ENCODE measurements at regions not wholly inside any gene's neighbourhood (a gene's known extent, or its start where the extent isn't known, plus 50 kb on each side); places are given as distances from the start of the nearest gene placed in this dataset.

GRCh38 chr1:214967865-214968575 is 114.5 kb upstream of the KCNK2 start:
- Histone ChIP-seq H3K27ac (ENCODE audit: low read depth, low read length) (no peak overlapping the region), H3K4me1 (ENCODE audit: control insufficient read depth, insufficient read depth, low read length) (no peaks in the 10 kb centered on the region), H3K9me3 (ENCODE audit: control insufficient read depth, insufficient read depth, low read length) (no peaks in the 10 kb centered on the region), H3K27me3 (ENCODE audit: control insufficient read depth, insufficient read depth, low read length) (no peaks in the 10 kb centered on the region), H3K4me3 (ENCODE audit: low read depth, low read length) (no peak overlapping the region), H3K36me3 (ENCODE audit: control insufficient read depth, insufficient read depth, low read length) (no peaks in the 10 kb centered on the region)
- DNase-seq (ENCODE audit: low read depth in 4 of 6, low spot score in 6 of 6), result no peak
- no CpG with 5 or more reads among the region's 5 CpGs for WGBS (ENCODE audit: insufficient coverage)

DNA sequence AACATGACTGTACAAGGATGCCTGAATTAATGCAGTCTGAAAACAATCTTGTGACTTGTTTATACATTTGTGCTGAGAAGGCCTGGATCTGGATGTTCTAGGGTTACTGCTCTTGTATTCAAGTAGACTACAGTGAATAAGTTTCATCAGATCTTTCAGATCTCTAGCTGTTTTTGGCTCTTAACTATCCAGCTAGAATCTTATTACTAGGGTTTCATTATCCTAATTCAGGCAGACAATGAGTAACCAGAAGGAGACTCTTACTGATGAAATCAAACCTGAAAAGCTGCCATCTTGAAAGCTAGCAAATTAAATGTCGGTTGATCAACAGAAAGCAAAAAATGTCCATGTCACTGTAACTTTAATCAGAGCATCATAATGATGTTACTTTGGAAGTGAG is 112.5 kb upstream of the KCNK2 start:
- no peak for DNase-seq (ENCODE audit: low read depth in 4 of 6, low spot score in 6 of 6)
- WGBS (ENCODE audit: insufficient coverage), result no CpG with 5 or more reads among the region's 1 CpG
- H3K9me3 ChIP-seq (ENCODE audit: control insufficient read depth, insufficient read depth, low read length), result no peaks in the 10 kb centered on the region
- H3K4me3 ChIP-seq (ENCODE audit: low read depth, low read length), result no peak overlapping the region
- H3K36me3 ChIP-seq (ENCODE audit: control insufficient read depth, insufficient read depth, low read length), result no peaks in the 10 kb centered on the region
- no peak overlapping the region for H3K27ac ChIP-seq (ENCODE audit: low read depth, low read length)
- no peaks in the 10 kb centered on the region for H3K27me3 ChIP-seq (ENCODE audit: control insufficient read depth, insufficient read depth, low read length)
- H3K4me1 ChIP-seq (ENCODE audit: control insufficient read depth, insufficient read depth, low read length), result no peaks in the 10 kb centered on the region

- Histone ChIP-seq H3K27me3 (ENCODE audit: control insufficient read depth, insufficient read depth, low read length) (no peaks in the 10 kb centered on the region), H3K4me1 (ENCODE audit: control insufficient read depth, insufficient read depth, low read length) (no peaks in the 10 kb centered on the region), H3K27ac (ENCODE audit: low read depth, low read length) (no peak overlapping the region), H3K4me3 (ENCODE audit: low read depth, low read length) (no peak overlapping the region), H3K9me3 (ENCODE audit: control insufficient read depth, insufficient read depth, low read length) (no peaks in the 10 kb centered on the region), H3K36me3 (ENCODE audit: control insufficient read depth, insufficient read depth, low read length) (no peaks in the 10 kb centered on the region)
- no peak for DNase-seq (ENCODE audit: low read depth in 4 of 6, low spot score in 6 of 6)
- 100% methylated on average over 1 of the region's 2 CpGs for WGBS (ENCODE audit: insufficient coverage)
Measured at GRCh38 chr1:214971071-214971470, 111.5 kb upstream of the KCNK2 start.

DNA sequence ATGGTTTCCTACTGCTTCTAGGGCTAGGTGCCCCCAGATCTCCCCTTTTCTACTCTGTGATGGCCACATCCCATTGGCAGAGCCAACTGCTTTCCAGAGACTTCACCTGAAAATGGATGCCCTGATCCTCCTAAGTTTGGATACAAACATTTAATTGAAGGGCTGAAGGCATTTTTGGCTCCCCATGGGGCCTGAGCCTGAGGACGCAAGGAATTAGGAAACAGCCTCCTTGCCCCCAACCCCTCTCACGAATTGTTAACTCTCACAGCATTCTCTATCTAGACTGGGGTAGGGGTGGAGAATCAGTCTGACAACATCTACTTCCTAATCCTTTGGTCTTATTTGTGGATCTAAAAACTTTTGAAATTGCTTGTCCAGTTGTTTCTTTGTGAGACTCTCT is 108.5 kb upstream of the KCNK2 start:
- WGBS (ENCODE audit: insufficient coverage), result no CpG with 5 or more reads among the region's 2 CpGs
- H3K4me3 ChIP-seq (ENCODE audit: low read depth, low read length), result no peak overlapping the region
- H3K4me1 ChIP-seq (ENCODE audit: control insufficient read depth, insufficient read depth, low read length), result no peaks in the 10 kb centered on the region
- no peaks in the 10 kb centered on the region for H3K36me3 ChIP-seq (ENCODE audit: control insufficient read depth, insufficient read depth, low read length)
- H3K27me3 ChIP-seq (ENCODE audit: control insufficient read depth, insufficient read depth, low read length), result no peaks in the 10 kb centered on the region
- H3K9me3 ChIP-seq (ENCODE audit: control insufficient read depth, insufficient read depth, low read length), result no peaks in the 10 kb centered on the region
- no peak overlapping the region for H3K27ac ChIP-seq (ENCODE audit: low read depth, low read length)
- DNase-seq (ENCODE audit: low read depth in 4 of 6, low spot score in 6 of 6), result no peak

GRCh38 chr1:214976665-214977064 is 105.9 kb upstream of the KCNK2 start:
- WGBS (ENCODE audit: insufficient coverage), result 24% methylated on average over 4 of the region's 5 CpGs
- DNase-seq (ENCODE audit: low read depth in 4 of 6, low spot score in 6 of 6), result no peak
- H3K36me3 ChIP-seq (ENCODE audit: control insufficient read depth, insufficient read depth, low read length), result no peaks in the 10 kb centered on the region
- H3K27ac ChIP-seq (ENCODE audit: low read depth, low read length), result no peak overlapping the region
- no peak overlapping the region for H3K4me3 ChIP-seq (ENCODE audit: low read depth, low read length)
- H3K4me1 ChIP-seq (ENCODE audit: control insufficient read depth, insufficient read depth, low read length), result no peaks in the 10 kb centered on the region
- no peaks in the 10 kb centered on the region for H3K9me3 ChIP-seq (ENCODE audit: control insufficient read depth, insufficient read depth, low read length)
- H3K27me3 ChIP-seq (ENCODE audit: control insufficient read depth, insufficient read depth, low read length), result no peaks in the 10 kb centered on the region

DNA sequence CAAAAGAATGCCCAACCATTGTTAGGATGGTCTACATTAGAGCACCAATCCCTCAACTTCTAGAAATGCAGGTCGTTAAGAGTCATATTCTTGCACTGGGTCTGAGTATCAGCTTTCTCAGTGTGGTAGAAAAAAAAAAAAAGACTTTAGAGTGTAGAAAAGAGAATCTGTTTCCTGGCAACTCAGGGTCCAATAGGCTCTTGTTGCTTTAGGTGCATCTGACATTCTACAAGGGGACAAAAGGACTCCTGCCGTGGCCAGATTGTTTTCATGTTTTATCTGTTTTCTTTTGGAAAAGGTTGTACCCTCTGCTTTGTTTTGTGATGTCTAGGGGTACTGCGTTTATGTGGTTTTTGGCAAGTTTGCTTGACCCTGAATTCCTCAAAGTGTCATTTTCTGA is 105.4 kb upstream of the KCNK2 start:
- no peak overlapping the region for H3K4me3 ChIP-seq (ENCODE audit: low read depth, low read length)
- WGBS (ENCODE audit: insufficient coverage), result 10% methylated on average over 2 of the region's 3 CpGs
- DNase-seq (ENCODE audit: low read depth in 4 of 6, low spot score in 6 of 6), result peak in 4 of 6 donors; percentile 24 to 79 (median 40)

GRCh38 chr1:214977700-214978374 is 104.7 kb upstream of the KCNK2 start:
- DNase-seq (ENCODE audit: low read depth in 4 of 6, low spot score in 6 of 6), result peak in 1 of 6 donors; percentile 11
- WGBS (ENCODE audit: insufficient coverage), result no CpG with 5 or more reads among the region's 6 CpGs
- Histone ChIP-seq H3K4me3 (ENCODE audit: low read depth, low read length) (no peak overlapping the region), H3K4me1 (ENCODE audit: control insufficient read depth, insufficient read depth, low read length) (no peaks in the 10 kb centered on the region), H3K27me3 (ENCODE audit: control insufficient read depth, insufficient read depth, low read length) (no peaks in the 10 kb centered on the region), H3K27ac (ENCODE audit: low read depth, low read length) (no peak overlapping the region), H3K36me3 (ENCODE audit: control insufficient read depth, insufficient read depth, low read length) (no peaks in the 10 kb centered on the region), H3K9me3 (ENCODE audit: control insufficient read depth, insufficient read depth, low read length) (no peaks in the 10 kb centered on the region)

More for the DNA sequence above, 105.4 kb upstream of the KCNK2 start:
- H3K27ac ChIP-seq (ENCODE audit: low read depth, low read length), result no peak overlapping the region
- H3K9me3 ChIP-seq (ENCODE audit: control insufficient read depth, insufficient read depth, low read length), result no peaks in the 10 kb centered on the region
- no peaks in the 10 kb centered on the region for H3K36me3 ChIP-seq (ENCODE audit: control insufficient read depth, insufficient read depth, low read length)
- no peaks in the 10 kb centered on the region for H3K27me3 ChIP-seq (ENCODE audit: control insufficient read depth, insufficient read depth, low read length)
- H3K4me1 ChIP-seq (ENCODE audit: control insufficient read depth, insufficient read depth, low read length), result no peaks in the 10 kb centered on the region

DNA sequence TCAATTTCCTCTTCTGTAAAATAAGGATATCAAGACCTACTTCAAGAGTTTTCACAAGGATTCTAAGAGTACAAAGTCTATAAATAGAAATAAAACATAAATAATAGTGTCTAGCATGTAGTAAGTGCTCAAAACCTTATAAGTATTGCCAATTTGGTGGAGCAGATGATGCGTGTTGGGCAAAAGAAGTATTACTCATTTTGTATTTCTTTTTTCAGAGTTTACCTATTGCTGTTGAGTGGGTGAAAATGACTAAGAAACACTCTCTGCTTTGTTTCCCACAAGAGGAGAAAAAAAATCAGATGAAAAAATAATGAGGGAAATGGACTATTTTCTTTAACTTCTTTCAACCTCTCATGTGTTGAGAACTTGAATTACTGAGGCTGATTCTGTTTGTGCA is 103.3 kb upstream of the KCNK2 start:
- no peak for DNase-seq (ENCODE audit: low read depth in 4 of 6, low spot score in 6 of 6)
- Histone ChIP-seq H3K4me3 (ENCODE audit: low read depth, low read length) (no peak overlapping the region), H3K27ac (ENCODE audit: low read depth, low read length) (no peak overlapping the region), H3K9me3 (ENCODE audit: control insufficient read depth, insufficient read depth, low read length) (no peaks in the 10 kb centered on the region), H3K4me1 (ENCODE audit: control insufficient read depth, insufficient read depth, low read length) (no peaks in the 10 kb centered on the region), H3K27me3 (ENCODE audit: control insufficient read depth, insufficient read depth, low read length) (no peaks in the 10 kb centered on the region), H3K36me3 (ENCODE audit: control insufficient read depth, insufficient read depth, low read length) (no peaks in the 10 kb centered on the region)
- no CpG with 5 or more reads among the region's 1 CpG for WGBS (ENCODE audit: insufficient coverage)

DNA sequence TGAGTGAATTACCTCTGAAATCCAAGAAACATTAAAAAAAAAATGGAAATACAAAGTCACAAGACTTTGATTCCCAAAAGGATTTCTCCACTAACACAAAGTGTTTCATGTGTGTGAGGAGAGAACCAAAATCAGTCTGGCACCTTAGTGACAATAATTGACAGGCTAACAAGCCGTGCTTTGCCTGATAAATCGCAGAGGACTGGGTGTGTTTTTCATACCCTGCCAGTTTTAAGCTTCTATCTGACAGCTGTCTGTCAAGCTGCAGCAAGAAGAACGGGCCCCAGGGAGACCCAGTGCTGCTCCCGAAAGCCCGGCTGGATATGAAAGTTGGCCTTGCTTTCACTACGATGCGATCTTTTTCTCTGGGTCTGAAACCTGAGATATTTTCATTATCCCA is 101.6 kb upstream of the KCNK2 start:
- Histone ChIP-seq H3K9me3 (ENCODE audit: control insufficient read depth, insufficient read depth, low read length) (no peaks in the 10 kb centered on the region), H3K4me3 (ENCODE audit: low read depth, low read length) (no peak overlapping the region), H3K36me3 (ENCODE audit: control insufficient read depth, insufficient read depth, low read length) (no peaks in the 10 kb centered on the region), H3K27ac (ENCODE audit: low read depth, low read length) (no peak overlapping the region), H3K4me1 (ENCODE audit: control insufficient read depth, insufficient read depth, low read length) (no peaks in the 10 kb centered on the region), H3K27me3 (ENCODE audit: control insufficient read depth, insufficient read depth, low read length) (no peaks in the 10 kb centered on the region)
- DNase-seq (ENCODE audit: low read depth in 4 of 6, low spot score in 6 of 6), result no peak
- 94% methylated on average over 6 of the region's 7 CpGs for WGBS (ENCODE audit: insufficient coverage)
